Activated T-helper 1 cell treated with anti-CD3 and anti-CD28 coated beads, Interleukin-2, amount 50 U/mL, for 16 hours (primary cell): ENCODE measurements at regions not wholly inside any gene's neighbourhood (a gene's known extent, or its start where the extent isn't known, plus 50 kb on each side); places are given as distances from the start of the nearest gene placed in this dataset.

Experiments used
- DNase-seq, 2 donors: peaks; one replicate each; pipeline ENCODE4 v3.0.0-alpha.2; 2020; ENCODE audit warnings: low read depth in 1 of 2, low spot score in 1 of 2

GRCh38 chr3:177470197-177470941 lies 273.1 kb upstream of the TBL1XR1 start:
- DNase-seq, result no peak

GRCh38 chr3:177471733-177472480 lies 274.6 kb upstream of the TBL1XR1 start:
- DNase-seq, result no peak

GRCh38 chr3:177473184-177473583 lies 275.9 kb upstream of the TBL1XR1 start:
- DNase-seq, result no peak

- no peak for DNase-seq
Measured at GRCh38 chr3:177473903-177474302, 276.6 kb upstream of the TBL1XR1 start.

- DNase-seq, result no peak
Measured at GRCh38 chr3:177474652-177475355, 277.5 kb upstream of the TBL1XR1 start.

GRCh38 chr3:177475356-177475665 lies 278.0 kb upstream of the TBL1XR1 start:
- DNase-seq, result no peak

- no peak for DNase-seq
Measured at GRCh38 chr3:177476495-177476894, 279.2 kb upstream of the TBL1XR1 start.

- DNase-seq, result no peak
Measured at GRCh38 chr3:177476921-177477435, 279.7 kb upstream of the TBL1XR1 start.

- DNase-seq, result no peak
Measured at GRCh38 chr3:177478170-177478867, 281.0 kb upstream of the TBL1XR1 start.

- no peak for DNase-seq
Measured at GRCh38 chr3:177479630-177480029, 282.3 kb upstream of the TBL1XR1 start.

GRCh38 chr3:177481329-177481728 lies 284.0 kb upstream of the TBL1XR1 start:
- no peak for DNase-seq

- no peak for DNase-seq
Measured at GRCh38 chr3:177482048-177482691, 284.9 kb upstream of the TBL1XR1 start.

GRCh38 chr3:177483182-177483967 lies 286.1 kb upstream of the TBL1XR1 start:
- DNase-seq, result no peak

GRCh38 chr3:177484206-177484605 lies 286.9 kb upstream of the TBL1XR1 start:
- no peak for DNase-seq

- no peak for DNase-seq
Measured at GRCh38 chr3:177484926-177485325, 287.6 kb upstream of the TBL1XR1 start.

GRCh38 chr3:177487635-177488186 lies 290.4 kb upstream of the TBL1XR1 start:
- no peak for DNase-seq

GRCh38 chr3:177488740-177489139 lies 291.5 kb upstream of the TBL1XR1 start:
- DNase-seq, result no peak

GRCh38 chr3:177490626-177491025 lies 293.3 kb upstream of the TBL1XR1 start:
- no peak for DNase-seq

GRCh38 chr3:177491296-177492032 lies 294.2 kb upstream of the TBL1XR1 start:
- DNase-seq, result no peak
